ENCODE measurements at regions not wholly inside any gene's neighbourhood (a gene's known extent, or its start where the extent isn't known, plus 50 kb on each side); places are given as distances from the start of the nearest gene placed in this dataset.

DNA sequence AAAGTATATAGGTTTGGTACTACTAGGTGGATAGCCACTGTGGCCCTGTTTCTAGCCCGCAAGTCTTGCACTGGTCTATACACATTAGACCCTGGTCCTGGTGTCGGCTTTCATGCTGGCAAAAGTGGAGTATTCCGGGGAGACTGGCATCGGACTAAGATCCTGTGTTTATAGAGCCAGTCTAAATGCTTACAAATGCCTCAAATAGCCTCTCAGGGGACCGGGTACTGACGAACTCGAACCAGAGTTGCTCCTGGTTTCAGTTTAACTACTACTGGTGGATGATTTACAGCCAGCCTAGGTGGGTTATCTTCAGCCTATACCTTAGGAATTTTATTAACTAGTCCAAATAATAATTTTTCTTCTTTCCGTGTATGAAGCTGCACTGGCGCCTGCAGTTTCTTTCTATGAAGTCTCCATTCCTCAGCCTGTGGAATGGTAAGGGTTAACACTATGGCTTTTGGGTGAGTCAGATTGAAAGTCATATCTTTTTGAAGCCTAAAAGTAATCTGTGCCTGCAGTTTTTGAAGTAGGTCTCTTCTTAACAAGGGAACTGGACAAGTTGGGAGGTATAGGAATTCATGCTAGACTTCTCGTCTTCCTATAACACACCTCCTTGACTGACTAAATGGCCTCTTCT is 51.3 kb downstream of the OR10H4 start:
- WGBS (ENCODE audit: insufficient coverage): 98% methylated on average over 10 of the region's 10 CpGs
- CTCF ChIA-PET: interaction anchor here (1.6 kb wide), 1 partner anchor 26 kb away, joined by 6 read pairs; no protein-coding TSS in a partner anchor
- no peak overlapping the region for H3K27ac ChIP-seq (ENCODE audit: insufficient read depth in 1 of 2, low read depth in 1 of 2, low read length in 2 of 2, poor library complexity in 1 of 2, severe bottlenecking in 2 of 2)

DNA sequence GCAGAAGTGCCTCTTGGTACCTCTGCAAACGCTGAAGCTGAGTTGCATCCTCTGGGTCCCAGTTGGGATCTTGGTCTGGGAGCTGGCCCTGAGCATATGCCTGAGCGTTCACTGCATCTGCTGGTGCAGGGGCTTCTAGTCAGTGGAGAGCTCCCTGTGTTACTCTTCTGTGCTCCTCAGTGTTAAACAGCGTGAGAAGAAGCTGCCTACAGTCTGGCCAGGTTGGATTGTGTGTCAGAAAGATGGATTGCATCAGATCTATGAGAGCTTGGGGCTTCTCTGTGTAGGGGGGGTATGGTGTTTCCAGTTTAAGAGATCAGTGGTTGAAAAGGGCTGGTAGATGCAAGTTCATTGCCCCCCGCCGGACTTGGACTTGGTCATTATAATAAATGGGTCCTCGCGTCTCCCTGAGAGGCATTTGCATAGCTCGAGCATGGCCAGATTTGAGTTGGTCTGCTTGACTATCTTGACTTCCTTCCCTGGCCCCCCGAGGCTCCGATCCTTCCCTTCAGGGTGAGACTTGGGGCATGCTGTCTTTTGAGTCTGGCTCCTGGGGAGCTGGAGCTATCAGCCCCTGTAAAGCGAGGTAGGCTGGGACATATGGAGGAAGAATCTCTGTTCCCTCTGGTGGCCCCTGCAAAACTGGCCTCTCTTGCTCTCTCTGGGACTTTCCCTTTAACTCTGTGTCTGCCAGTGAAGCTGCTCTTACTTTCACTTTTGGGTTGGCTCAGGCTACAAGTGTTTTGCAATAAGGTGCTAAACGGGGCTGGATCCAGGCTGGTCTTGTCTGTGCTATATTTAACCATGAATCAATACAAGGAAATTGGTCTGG is 52.9 kb downstream of the OR10H4 start:
- peaks cover 0 to 22% (median 19%) of the 10 kb centered on the region in 4 experiments for H3K4me1 ChIP-seq (ENCODE audit: control extremely low read depth in 1 of 4, control insufficient read depth in 4 of 4, insufficient read depth in 4 of 4, low read length in 3 of 4)
- H3K27ac ChIP-seq (ENCODE audit: insufficient read depth in 1 of 2, low read depth in 1 of 2, low read length in 2 of 2, poor library complexity in 1 of 2, severe bottlenecking in 2 of 2): peak overlapping the region in 1 of 2 experiments; percentile 37
- H3K9me3 ChIP-seq (ENCODE audit: control extremely low read depth in 1 of 5, control insufficient read depth in 4 of 5, insufficient read depth in 2 of 5, low read depth in 1 of 5, low read length in 4 of 5): no peaks in the 10 kb centered on the region
- peak overlapping the region; percentile 29 to 79 (median 46) for H3K4me3 ChIP-seq (ENCODE audit: control insufficient read depth in 1 of 7, extremely low read depth in 1 of 7, insufficient read depth in 4 of 7, low read depth in 2 of 7, low read length in 6 of 7)
- ChIA-PET POLR2A (interaction anchor here (0.8 kb wide), 1 partner anchor 155 kb away, joined by 3 read pairs; no protein-coding TSS in a partner anchor), CTCF (interaction anchor here (0.9 to 1.9 kb wide), 6 partner anchors 9 to 190 kb away, joined by 3 to 6 read pairs (median 4); no protein-coding TSS in a partner anchor)
- H3K27me3 ChIP-seq (replicated peaks in 2 of 5; ENCODE audit: control insufficient read depth in 4 of 5, insufficient read depth in 5 of 5, low read length in 4 of 5): no peaks in the 10 kb centered on the region
- WGBS (ENCODE audit: insufficient coverage): 37% methylated on average over 7 of the region's 12 CpGs
- H3K36me3 ChIP-seq (ENCODE audit: control insufficient read depth in 4 of 4, insufficient read depth in 4 of 4, low read length in 3 of 4): no peaks in the 10 kb centered on the region
- DNase-seq: peak; percentile 61 to 84 (median 84)

More for the DNA sequence above, 51.3 kb downstream of the OR10H4 start:
- POLR2A ChIA-PET: no interaction called here
- Histone ChIP-seq H3K27me3 (replicated peaks in 2 of 5; ENCODE audit: control insufficient read depth in 4 of 5, insufficient read depth in 5 of 5, low read length in 4 of 5) (no peaks in the 10 kb centered on the region), H3K4me1 (ENCODE audit: control extremely low read depth in 1 of 4, control insufficient read depth in 4 of 4, insufficient read depth in 4 of 4, low read length in 3 of 4) (peaks cover 0 to 22% (median 19%) of the 10 kb centered on the region in 4 experiments), H3K4me3 (ENCODE audit: control insufficient read depth in 1 of 7, extremely low read depth in 1 of 7, insufficient read depth in 4 of 7, low read depth in 2 of 7, low read length in 6 of 7) (no peak overlapping the region), H3K9me3 (ENCODE audit: control extremely low read depth in 1 of 5, control insufficient read depth in 4 of 5, insufficient read depth in 2 of 5, low read depth in 1 of 5, low read length in 4 of 5) (peaks cover 0 to 6% (median 0%) of the 10 kb centered on the region in 5 experiments), H3K36me3 (ENCODE audit: control insufficient read depth in 4 of 4, insufficient read depth in 4 of 4, low read length in 3 of 4) (no peaks in the 10 kb centered on the region)
- no peak for DNase-seq

DNA sequence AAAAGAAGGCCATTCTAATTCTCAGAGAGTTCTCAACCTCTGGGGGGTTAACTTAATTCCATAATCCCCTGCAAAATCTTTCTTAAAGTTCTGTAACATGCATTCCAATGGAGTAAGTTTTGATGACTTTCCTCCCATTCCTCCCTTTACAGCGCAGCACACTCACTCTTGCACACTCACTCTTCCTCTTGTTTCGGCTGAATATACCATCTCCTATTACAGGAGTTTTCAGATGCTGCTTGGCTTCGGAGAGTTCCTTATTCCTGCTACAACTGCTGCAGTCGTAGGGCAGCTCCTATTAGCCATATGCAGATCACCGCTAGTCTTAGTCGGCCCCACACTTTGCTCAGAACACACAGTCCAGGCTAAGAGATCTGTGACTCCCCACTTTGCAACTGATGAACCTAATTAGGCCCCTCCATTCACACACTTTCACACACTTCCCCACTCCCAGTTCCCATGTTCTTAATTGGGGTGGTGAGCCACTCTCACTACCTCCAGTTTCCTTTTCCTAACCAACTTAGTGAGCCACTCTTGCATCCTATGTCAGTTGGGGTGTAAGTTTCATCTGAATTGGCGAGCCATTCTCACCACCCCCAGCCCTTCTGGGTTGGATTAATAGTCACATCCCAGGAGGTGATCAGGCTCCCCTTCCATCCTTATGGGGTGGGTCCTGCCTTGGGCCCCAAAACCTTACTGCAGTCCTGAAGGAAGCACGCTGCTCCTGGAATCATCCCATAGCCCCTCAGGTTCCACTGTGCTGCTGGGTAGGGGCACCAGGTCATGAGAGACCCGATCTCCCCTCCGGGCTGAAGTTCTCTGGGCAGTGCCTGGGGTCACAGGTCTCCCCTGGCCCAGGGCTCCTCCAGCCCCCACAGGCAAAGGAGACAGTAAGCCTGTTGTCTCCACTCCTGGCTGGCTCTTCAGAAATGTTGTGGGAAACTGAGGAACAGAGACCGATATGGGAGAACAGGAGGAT is 53.9 kb downstream of the OR10H4 start:
- Histone ChIP-seq H3K9me3 (ENCODE audit: control extremely low read depth in 1 of 5, control insufficient read depth in 4 of 5, insufficient read depth in 2 of 5, low read depth in 1 of 5, low read length in 4 of 5) (no peaks in the 10 kb centered on the region), H3K4me1 (ENCODE audit: control extremely low read depth in 1 of 4, control insufficient read depth in 4 of 4, insufficient read depth in 4 of 4, low read length in 3 of 4) (peaks cover 0 to 22% (median 19%) of the 10 kb centered on the region in 4 experiments), H3K4me3 (ENCODE audit: control insufficient read depth in 1 of 7, extremely low read depth in 1 of 7, insufficient read depth in 4 of 7, low read depth in 2 of 7, low read length in 6 of 7) (peak overlapping the region in 6 of 7 experiments; percentile 35 to 79 (median 51)), H3K27ac (ENCODE audit: insufficient read depth in 1 of 2, low read depth in 1 of 2, low read length in 2 of 2, poor library complexity in 1 of 2, severe bottlenecking in 2 of 2) (peak overlapping the region in 1 of 2 experiments; percentile 37), H3K27me3 (replicated peaks in 2 of 5; ENCODE audit: control insufficient read depth in 4 of 5, insufficient read depth in 5 of 5, low read length in 4 of 5) (no peaks in the 10 kb centered on the region), H3K36me3 (ENCODE audit: control insufficient read depth in 4 of 4, insufficient read depth in 4 of 4, low read length in 3 of 4) (no peaks in the 10 kb centered on the region)
- CTCF ChIA-PET: interaction anchor here (1.5 to 1.9 kb wide), 3 partner anchors 8 to 191 kb away, joined by 3 to 6 read pairs (median 6); no protein-coding TSS in a partner anchor
- POLR2A ChIA-PET: interaction anchor here (0.8 kb wide), 1 partner anchor 154 kb away, joined by 3 read pairs; no protein-coding TSS in a partner anchor
- WGBS (ENCODE audit: insufficient coverage): 62% methylated on average over 10 of the region's 11 CpGs
- peak in 2 of 3 donors; percentile 24 to 42 for DNase-seq

DNA sequence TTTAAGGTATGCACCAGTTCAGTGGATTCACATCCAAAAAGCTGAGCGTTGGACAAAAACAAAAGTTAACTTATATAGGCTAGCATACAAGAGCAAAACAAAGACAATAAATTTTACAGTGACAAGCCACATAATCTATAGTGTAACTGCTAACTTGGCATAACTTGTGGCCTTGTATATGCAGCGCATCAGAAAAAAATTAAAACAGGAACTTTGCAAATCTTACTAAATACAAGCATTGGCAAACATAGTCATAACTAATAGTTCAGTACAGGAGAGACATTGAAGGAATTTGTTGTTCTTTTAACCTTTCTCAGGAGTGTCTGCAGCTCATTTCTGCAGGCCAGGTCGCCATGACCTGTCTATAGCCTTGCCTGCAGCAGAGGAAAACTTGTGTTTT is 54.6 kb downstream of the OR10H4 start:
- no peak overlapping the region for H3K4me3 ChIP-seq (ENCODE audit: control insufficient read depth in 1 of 7, extremely low read depth in 1 of 7, insufficient read depth in 4 of 7, low read depth in 2 of 7, low read length in 6 of 7)
- no peaks in the 10 kb centered on the region for H3K36me3 ChIP-seq (ENCODE audit: control insufficient read depth in 4 of 4, insufficient read depth in 4 of 4, low read length in 3 of 4)
- H3K27me3 ChIP-seq (replicated peaks in 2 of 5; ENCODE audit: control insufficient read depth in 4 of 5, insufficient read depth in 5 of 5, low read length in 4 of 5): no peaks in the 10 kb centered on the region
- peak in 2 of 3 donors; percentile 25 to 29 for DNase-seq
- WGBS (ENCODE audit: insufficient coverage): 89% methylated on average over 3 of the region's 3 CpGs
- H3K4me1 ChIP-seq (ENCODE audit: control extremely low read depth in 1 of 4, control insufficient read depth in 4 of 4, insufficient read depth in 4 of 4, low read length in 3 of 4): peaks cover 0 to 22% (median 19%) of the 10 kb centered on the region in 4 experiments
- H3K27ac ChIP-seq (ENCODE audit: insufficient read depth in 1 of 2, low read depth in 1 of 2, low read length in 2 of 2, poor library complexity in 1 of 2, severe bottlenecking in 2 of 2): no peak overlapping the region
- ChIA-PET POLR2A (no interaction called here), CTCF (no interaction called here)
- H3K9me3 ChIP-seq (ENCODE audit: control extremely low read depth in 1 of 5, control insufficient read depth in 4 of 5, insufficient read depth in 2 of 5, low read depth in 1 of 5, low read length in 4 of 5): no peaks in the 10 kb centered on the region

DNA sequence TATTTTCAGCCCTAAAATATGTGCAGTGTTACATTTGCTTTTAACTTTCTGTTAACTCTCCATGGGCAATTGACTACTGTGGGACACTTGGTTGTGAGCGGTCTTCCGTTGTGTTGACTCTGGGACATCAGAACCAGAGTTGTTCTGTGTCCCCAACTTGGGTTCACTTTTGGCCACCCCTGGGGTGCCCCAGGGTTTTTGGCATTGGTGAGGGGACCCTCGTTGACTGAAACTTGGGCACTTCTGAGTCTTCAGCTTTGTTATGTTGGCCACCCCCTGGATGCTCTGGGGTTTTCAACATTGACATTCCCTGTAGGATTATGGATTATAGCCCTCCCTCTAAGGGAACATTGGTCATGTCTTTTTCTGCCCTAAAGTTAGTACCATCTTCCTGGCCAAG is 57.1 kb downstream of the OR10H4 start:
- Histone ChIP-seq H3K9me3 (ENCODE audit: control extremely low read depth in 1 of 5, control insufficient read depth in 4 of 5, insufficient read depth in 2 of 5, low read depth in 1 of 5, low read length in 4 of 5) (no peaks in the 10 kb centered on the region), H3K4me1 (ENCODE audit: control extremely low read depth in 1 of 4, control insufficient read depth in 4 of 4, insufficient read depth in 4 of 4, low read length in 3 of 4) (peaks cover 0 to 22% (median 19%) of the 10 kb centered on the region in 4 experiments), H3K27me3 (replicated peaks in 2 of 5; ENCODE audit: control insufficient read depth in 4 of 5, insufficient read depth in 5 of 5, low read length in 4 of 5) (no peaks in the 10 kb centered on the region), H3K27ac (ENCODE audit: insufficient read depth in 1 of 2, low read depth in 1 of 2, low read length in 2 of 2, poor library complexity in 1 of 2, severe bottlenecking in 2 of 2) (no peak overlapping the region), H3K4me3 (ENCODE audit: control insufficient read depth in 1 of 7, extremely low read depth in 1 of 7, insufficient read depth in 4 of 7, low read depth in 2 of 7, low read length in 6 of 7) (no peak overlapping the region), H3K36me3 (ENCODE audit: control insufficient read depth in 4 of 4, insufficient read depth in 4 of 4, low read length in 3 of 4) (no peaks in the 10 kb centered on the region)
- DNase-seq: no peak
- WGBS (ENCODE audit: insufficient coverage): 92% methylated on average over 3 of the region's 3 CpGs
- POLR2A ChIA-PET: no interaction called here
- CTCF ChIA-PET: no interaction called here

DNA sequence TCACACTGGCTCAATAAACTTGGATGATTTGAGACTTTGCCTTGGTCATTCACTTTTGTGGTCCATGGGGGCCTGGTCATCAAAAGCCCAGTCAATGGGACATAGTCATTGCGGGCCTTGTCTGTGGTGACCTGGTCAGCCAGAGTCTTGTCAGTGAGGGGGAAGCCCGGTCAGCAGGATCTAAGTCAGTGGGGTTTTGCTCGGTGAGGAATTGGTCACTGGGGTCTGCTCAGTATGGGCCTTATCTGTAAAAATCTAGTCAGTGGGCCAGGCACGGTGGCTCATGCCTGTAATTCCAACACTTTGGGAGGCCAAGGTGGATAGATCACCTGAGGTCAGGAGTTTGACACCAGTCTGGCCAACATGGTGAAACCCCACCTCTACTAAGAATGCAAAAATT is 63.7 kb upstream of the TPM4 start:
- ChIA-PET POLR2A (no interaction called here), CTCF (no interaction called here)
- DNase-seq: no peak
- H3K36me3 ChIP-seq (ENCODE audit: control insufficient read depth in 4 of 4, insufficient read depth in 4 of 4, low read length in 3 of 4): no peaks in the 10 kb centered on the region
- no peak overlapping the region for H3K4me3 ChIP-seq (ENCODE audit: control insufficient read depth in 1 of 7, extremely low read depth in 1 of 7, insufficient read depth in 4 of 7, low read depth in 2 of 7, low read length in 6 of 7)
- no peaks in the 10 kb centered on the region for H3K27me3 ChIP-seq (replicated peaks in 2 of 5; ENCODE audit: control insufficient read depth in 4 of 5, insufficient read depth in 5 of 5, low read length in 4 of 5)
- H3K4me1 ChIP-seq (ENCODE audit: control extremely low read depth in 1 of 4, control insufficient read depth in 4 of 4, insufficient read depth in 4 of 4, low read length in 3 of 4): no peaks in the 10 kb centered on the region
- no peak overlapping the region for H3K27ac ChIP-seq (ENCODE audit: insufficient read depth in 1 of 2, low read depth in 1 of 2, low read length in 2 of 2, poor library complexity in 1 of 2, severe bottlenecking in 2 of 2)
- 94% methylated on average over 3 of the region's 4 CpGs for WGBS (ENCODE audit: insufficient coverage)
- no peaks in the 10 kb centered on the region for H3K9me3 ChIP-seq (ENCODE audit: control extremely low read depth in 1 of 5, control insufficient read depth in 4 of 5, insufficient read depth in 2 of 5, low read depth in 1 of 5, low read length in 4 of 5)

Data from common myeloid progenitor, CD34-positive (primary cell).